ENCODE measurements at regions not wholly inside any gene's neighbourhood (a gene's known extent, or its start where the extent isn't known, plus 50 kb on each side); places are given as distances from the start of the nearest gene placed in this dataset.

GRCh38 chr16:10321407-10322387, 64.2 kb upstream of the ATF7IP2 start:
- H3K4me3 ChIP-seq (ENCODE audit: low read depth, low read length), result no peak overlapping the region
- H3K36me3 ChIP-seq (ENCODE audit: control insufficient read depth, insufficient read depth, low read length), result no peaks in the 10 kb centered on the region
- ChIA-PET POLR2A (no interaction called here), CTCF (interaction anchor here (1.5 kb wide), 1 partner anchor 86 kb away, joined by 3 read pairs; no protein-coding TSS in a partner anchor)
- no peaks in the 10 kb centered on the region for H3K27me3 ChIP-seq (ENCODE audit: control insufficient read depth, insufficient read depth, low read length)
- TF ChIP-seq, protein P1, sequence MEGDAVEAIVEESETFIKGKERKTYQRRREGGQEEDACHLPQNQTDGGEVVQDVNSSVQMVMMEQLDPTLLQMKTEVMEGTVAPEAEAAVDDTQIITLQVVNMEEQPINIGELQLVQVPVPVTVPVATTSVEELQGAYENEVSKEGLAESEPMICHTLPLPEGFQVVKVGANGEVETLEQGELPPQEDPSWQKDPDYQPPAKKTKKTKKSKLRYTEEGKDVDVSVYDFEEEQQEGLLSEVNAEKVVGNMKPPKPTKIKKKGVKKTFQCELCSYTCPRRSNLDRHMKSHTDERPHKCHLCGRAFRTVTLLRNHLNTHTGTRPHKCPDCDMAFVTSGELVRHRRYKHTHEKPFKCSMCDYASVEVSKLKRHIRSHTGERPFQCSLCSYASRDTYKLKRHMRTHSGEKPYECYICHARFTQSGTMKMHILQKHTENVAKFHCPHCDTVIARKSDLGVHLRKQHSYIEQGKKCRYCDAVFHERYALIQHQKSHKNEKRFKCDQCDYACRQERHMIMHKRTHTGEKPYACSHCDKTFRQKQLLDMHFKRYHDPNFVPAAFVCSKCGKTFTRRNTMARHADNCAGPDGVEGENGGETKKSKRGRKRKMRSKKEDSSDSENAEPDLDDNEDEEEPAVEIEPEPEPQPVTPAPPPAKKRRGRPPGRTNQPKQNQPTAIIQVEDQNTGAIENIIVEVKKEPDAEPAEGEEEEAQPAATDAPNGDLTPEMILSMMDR (IDR thresholded peaks at IDR 0.05; ENCODE audit: insufficient read depth, low read depth, low read length), result no peak
- no peak for DNase-seq (ENCODE audit: low read depth)

- CTCF ChIA-PET, result interaction anchor here (1.5 kb wide), 1 partner anchor 87 kb away, joined by 3 read pairs; no protein-coding TSS in a partner anchor
- no peaks in the 10 kb centered on the region for H3K36me3 ChIP-seq (ENCODE audit: control insufficient read depth, insufficient read depth, low read length)
- TF ChIP-seq, protein P1 (IDR thresholded peaks at IDR 0.05; ENCODE audit: insufficient read depth, low read depth, low read length), result no peak
- H3K27me3 ChIP-seq (ENCODE audit: control insufficient read depth, insufficient read depth, low read length), result no peaks in the 10 kb centered on the region
- no peak overlapping the region for H3K4me3 ChIP-seq (ENCODE audit: low read depth, low read length)
- DNase-seq (ENCODE audit: low read depth), result no peak
- POLR2A ChIA-PET, result no interaction called here
Measured at GRCh38 chr16:10322723-10323527, 62.9 kb upstream of the ATF7IP2 start.

DNA sequence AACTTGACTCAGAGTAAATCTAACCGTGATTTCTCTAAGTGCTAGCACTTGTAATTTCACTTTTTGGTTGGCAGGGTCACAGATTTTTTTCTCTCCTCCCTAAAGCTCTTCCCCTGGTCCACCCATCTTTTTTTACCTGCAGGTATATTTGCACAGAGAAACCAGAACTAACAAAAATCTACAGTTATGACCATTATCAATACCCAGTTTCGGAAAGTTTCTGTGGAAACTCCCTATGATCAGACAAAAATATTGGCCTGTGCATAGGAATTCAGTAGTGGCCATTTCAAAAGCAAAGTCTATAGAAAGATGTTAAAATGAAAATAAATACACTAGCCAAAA, 62.4 kb upstream of the ATF7IP2 start:
- CTCF ChIA-PET, result no interaction called here
- DNase-seq (ENCODE audit: low read depth), result no peak
- POLR2A ChIA-PET, result no interaction called here
- no peaks in the 10 kb centered on the region for H3K27me3 ChIP-seq (ENCODE audit: control insufficient read depth, insufficient read depth, low read length)
- TF ChIP-seq, protein P1 (IDR thresholded peaks at IDR 0.05; ENCODE audit: insufficient read depth, low read depth, low read length), result no peak
- H3K36me3 ChIP-seq (ENCODE audit: control insufficient read depth, insufficient read depth, low read length), result no peaks in the 10 kb centered on the region
- H3K4me3 ChIP-seq (ENCODE audit: low read depth, low read length), result no peak overlapping the region

GRCh38 chr16:10324210-10324609, 61.7 kb upstream of the ATF7IP2 start:
- H3K36me3 ChIP-seq (ENCODE audit: control insufficient read depth, insufficient read depth, low read length), result no peaks in the 10 kb centered on the region
- no peak overlapping the region for H3K4me3 ChIP-seq (ENCODE audit: low read depth, low read length)
- no peak for DNase-seq (ENCODE audit: low read depth)
- ChIA-PET POLR2A (no interaction called here), CTCF (interaction anchor here (0.7 kb wide), 1 partner anchor 1354 kb away, joined by 4 read pairs; no protein-coding TSS in a partner anchor)
- H3K27me3 ChIP-seq (ENCODE audit: control insufficient read depth, insufficient read depth, low read length), result no peaks in the 10 kb centered on the region
- TF ChIP-seq, protein P1 (IDR thresholded peaks at IDR 0.05; ENCODE audit: insufficient read depth, low read depth, low read length), result no peak
